ENCODE measurements at regions not wholly inside any gene's neighbourhood (a gene's known extent, or its start where the extent isn't known, plus 50 kb on each side); places are given as distances from the start of the nearest gene placed in this dataset.

- no peak for TF ChIP-seq POLR2A (IDR thresholded peaks at IDR 0.05; ENCODE audit: borderline replicate concordance, extremely low read depth, insufficient read depth, insufficient read length)
- TF ChIP-seq SP1 (IDR thresholded peaks at IDR 0.05; ENCODE audit: low read depth), result no peak
- no peak for TF ChIP-seq CTCF (IDR thresholded peaks at IDR 0.05 in 2 of 3, conservative IDR thresholded peaks at IDR 0.05 in 1 of 3; ENCODE audit: borderline replicate concordance in 1 of 3, insufficient read depth in 1 of 3, low read depth in 2 of 3, low read length in 2 of 3)
- no peak for TF ChIP-seq YY1 (IDR thresholded peaks at IDR 0.05; ENCODE audit: extremely low read depth, insufficient replicate concordance, low read depth, low read length)
- TF ChIP-seq JUND (IDR thresholded peaks at IDR 0.05), result no peak
- TF ChIP-seq ZBTB33 (IDR thresholded peaks at IDR 0.05; ENCODE audit: extremely low read depth, insufficient replicate concordance, low read length), result no peak
- TF ChIP-seq EZH2 (IDR thresholded peaks at IDR 0.05), result no peak
Observed at GRCh38 chrX:42073448-42073847, 150.1 kb upstream of the CASK start.

Data from HCT116 (cell line).